ENCODE measurements at regions not wholly inside any gene's neighbourhood (a gene's known extent, or its start where the extent isn't known, plus 50 kb on each side); places are given as distances from the start of the nearest gene placed in this dataset.

DNA sequence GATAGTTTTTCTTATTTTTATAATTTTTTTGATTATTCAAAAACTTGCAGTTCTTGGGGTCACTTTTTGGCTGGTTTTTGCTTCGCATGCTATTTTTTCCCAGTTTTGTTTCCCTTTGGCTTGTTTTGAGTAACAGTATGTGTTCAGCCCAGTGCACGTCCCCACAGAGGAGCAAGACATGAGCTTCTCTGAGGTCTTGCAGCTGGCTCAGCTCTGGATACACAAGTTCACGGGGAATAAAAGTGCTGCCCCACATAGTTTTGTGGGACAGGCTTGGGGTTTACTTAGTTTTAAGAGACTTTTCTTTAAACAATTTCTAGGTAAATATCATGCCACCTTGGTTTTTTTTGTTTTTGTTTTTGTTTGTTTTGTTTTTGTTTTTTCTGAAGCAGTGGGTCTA is 297.8 kb upstream of the IRX1 start:
- Mint-ChIP-seq H3K27ac (no peak overlapping the region), H3K9me3 (peaks cover 43% of the 10 kb centered on the region), H3K27me3 (ENCODE audit: insufficient read depth) (no peaks in the 10 kb centered on the region), H3K4me1 (ENCODE audit: low read depth) (no peaks in the 10 kb centered on the region), H3K4me3 (no peak overlapping the region), H3K36me3 (ENCODE audit: low read depth) (no peaks in the 10 kb centered on the region)
- DNase-seq: no peak
- TF ChIP-seq, protein P1, sequence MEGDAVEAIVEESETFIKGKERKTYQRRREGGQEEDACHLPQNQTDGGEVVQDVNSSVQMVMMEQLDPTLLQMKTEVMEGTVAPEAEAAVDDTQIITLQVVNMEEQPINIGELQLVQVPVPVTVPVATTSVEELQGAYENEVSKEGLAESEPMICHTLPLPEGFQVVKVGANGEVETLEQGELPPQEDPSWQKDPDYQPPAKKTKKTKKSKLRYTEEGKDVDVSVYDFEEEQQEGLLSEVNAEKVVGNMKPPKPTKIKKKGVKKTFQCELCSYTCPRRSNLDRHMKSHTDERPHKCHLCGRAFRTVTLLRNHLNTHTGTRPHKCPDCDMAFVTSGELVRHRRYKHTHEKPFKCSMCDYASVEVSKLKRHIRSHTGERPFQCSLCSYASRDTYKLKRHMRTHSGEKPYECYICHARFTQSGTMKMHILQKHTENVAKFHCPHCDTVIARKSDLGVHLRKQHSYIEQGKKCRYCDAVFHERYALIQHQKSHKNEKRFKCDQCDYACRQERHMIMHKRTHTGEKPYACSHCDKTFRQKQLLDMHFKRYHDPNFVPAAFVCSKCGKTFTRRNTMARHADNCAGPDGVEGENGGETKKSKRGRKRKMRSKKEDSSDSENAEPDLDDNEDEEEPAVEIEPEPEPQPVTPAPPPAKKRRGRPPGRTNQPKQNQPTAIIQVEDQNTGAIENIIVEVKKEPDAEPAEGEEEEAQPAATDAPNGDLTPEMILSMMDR (IDR thresholded peaks at IDR 0.05): no peak

DNA sequence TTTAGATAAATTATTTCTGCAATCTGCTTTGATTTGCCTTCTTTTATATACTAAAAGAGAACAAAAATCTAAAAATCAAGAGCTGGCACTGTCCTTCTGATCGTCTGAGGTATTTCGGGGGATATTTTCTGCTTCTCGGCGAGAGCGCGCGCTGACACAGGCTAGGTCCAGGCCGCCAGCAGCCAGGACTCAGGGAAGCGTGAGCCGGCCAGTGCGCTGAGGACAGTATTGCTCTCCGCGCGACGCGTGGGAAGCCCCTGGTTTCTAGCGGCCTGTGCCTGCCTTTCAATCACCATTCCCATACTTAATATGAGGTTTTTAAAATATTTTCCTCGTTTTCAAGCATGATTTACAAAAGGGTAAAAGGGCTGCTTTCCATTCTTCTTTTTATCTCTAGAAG is 307.3 kb upstream of the IRX1 start:
- Mint-ChIP-seq H3K27ac (no peak overlapping the region), H3K36me3 (ENCODE audit: low read depth) (no peaks in the 10 kb centered on the region), H3K9me3 (peaks cover 58% of the 10 kb centered on the region), H3K27me3 (ENCODE audit: insufficient read depth) (no peaks in the 10 kb centered on the region), H3K4me1 (ENCODE audit: low read depth) (no peaks in the 10 kb centered on the region), H3K4me3 (no peak overlapping the region)
- no peak for DNase-seq
- TF ChIP-seq, protein P1 (IDR thresholded peaks at IDR 0.05): no peak

DNA sequence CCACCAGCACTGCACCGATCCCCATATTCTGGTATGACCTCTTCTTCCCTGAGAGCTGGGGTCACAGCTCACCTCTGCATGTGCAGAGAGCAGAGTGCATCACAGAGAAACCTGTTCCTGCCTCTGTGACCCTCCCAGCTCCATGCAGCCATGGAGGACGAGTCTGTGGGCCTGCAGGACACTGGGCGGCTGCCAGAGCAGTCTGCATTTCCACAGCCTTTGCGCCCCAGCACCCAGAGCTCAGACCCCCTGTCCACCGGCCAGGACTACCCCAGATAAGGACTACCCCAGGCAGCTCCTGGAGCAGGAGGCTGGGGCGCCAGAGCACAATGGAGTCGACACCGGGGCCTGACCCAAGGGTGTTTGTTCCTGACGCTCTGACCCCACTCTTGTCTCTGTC is 308.1 kb upstream of the IRX1 start:
- H3K9me3 Mint-ChIP-seq: peaks cover 61% of the 10 kb centered on the region

DNA sequence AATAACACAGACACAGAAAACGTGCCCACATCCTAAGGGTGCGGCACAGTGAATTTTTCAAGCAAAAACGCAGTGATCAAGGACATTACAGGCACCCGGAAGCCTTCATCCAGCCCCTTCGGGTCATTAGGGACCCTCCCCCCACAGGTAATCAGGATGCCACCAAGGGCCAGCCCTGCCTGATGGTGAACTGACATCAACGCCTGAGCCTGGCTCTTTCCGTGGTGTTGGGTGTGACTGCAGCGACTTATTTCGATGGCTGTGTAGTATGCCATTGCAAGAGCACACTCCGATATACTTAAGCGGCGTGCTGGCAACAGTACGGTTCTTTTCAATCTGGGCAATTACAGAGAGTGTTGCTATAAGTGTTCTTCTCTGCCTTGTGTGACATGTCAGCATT is 310.0 kb upstream of the IRX1 start:
- H3K4me1 Mint-ChIP-seq (ENCODE audit: low read depth): no peaks in the 10 kb centered on the region
- no peaks in the 10 kb centered on the region; the same call in 1 of the 2 replicates for H3K36me3 Mint-ChIP-seq (ENCODE audit: low read depth)
- H3K9me3 Mint-ChIP-seq: peaks cover 71% of the 10 kb centered on the region
- no peaks in the 10 kb centered on the region for H3K27me3 Mint-ChIP-seq (ENCODE audit: insufficient read depth)
- H3K4me3 Mint-ChIP-seq: no peak overlapping the region
- TF ChIP-seq, protein P1 (IDR thresholded peaks at IDR 0.05): no peak
- no peak for DNase-seq
- no peak overlapping the region for H3K27ac Mint-ChIP-seq

More for the DNA sequence above, 308.1 kb upstream of the IRX1 start:
- Mint-ChIP-seq H3K27ac (no peak overlapping the region), H3K4me1 (ENCODE audit: low read depth) (no peaks in the 10 kb centered on the region), H3K36me3 (ENCODE audit: low read depth) (no peaks in the 10 kb centered on the region), H3K27me3 (ENCODE audit: insufficient read depth) (no peaks in the 10 kb centered on the region), H3K4me3 (no peak overlapping the region)
- TF ChIP-seq, protein P1 (IDR thresholded peaks at IDR 0.05): no peak
- DNase-seq: no peak

DNA sequence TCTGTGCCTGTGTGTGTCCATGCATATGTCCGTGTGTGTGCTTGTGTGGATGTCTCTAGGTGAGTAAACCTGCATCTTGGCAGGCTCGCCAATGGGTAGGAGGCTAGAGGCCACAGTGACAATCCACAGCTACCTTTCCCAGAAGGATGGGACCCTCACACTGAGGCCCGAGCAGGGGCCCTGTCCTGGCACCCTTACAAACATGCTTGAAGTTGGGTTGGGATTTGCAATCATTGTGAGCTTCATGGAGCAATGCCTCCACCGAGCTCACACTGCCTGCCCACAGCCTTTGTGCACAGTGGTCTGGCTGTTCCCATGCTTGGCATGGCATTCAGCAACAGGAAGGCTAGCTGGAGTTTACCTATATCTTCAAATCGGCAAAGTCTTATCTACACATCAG is 311.1 kb upstream of the IRX1 start:
- Mint-ChIP-seq H3K9me3 (peaks cover 74% of the 10 kb centered on the region), H3K4me3 (no peak overlapping the region), H3K36me3 (ENCODE audit: low read depth) (no peaks in the 10 kb centered on the region; the same call in 1 of the 2 replicates), H3K27me3 (ENCODE audit: insufficient read depth) (no peaks in the 10 kb centered on the region), H3K27ac (no peak overlapping the region), H3K4me1 (ENCODE audit: low read depth) (no peaks in the 10 kb centered on the region)
- TF ChIP-seq, protein P1 (IDR thresholded peaks at IDR 0.05): no peak
- no peak for DNase-seq

DNA sequence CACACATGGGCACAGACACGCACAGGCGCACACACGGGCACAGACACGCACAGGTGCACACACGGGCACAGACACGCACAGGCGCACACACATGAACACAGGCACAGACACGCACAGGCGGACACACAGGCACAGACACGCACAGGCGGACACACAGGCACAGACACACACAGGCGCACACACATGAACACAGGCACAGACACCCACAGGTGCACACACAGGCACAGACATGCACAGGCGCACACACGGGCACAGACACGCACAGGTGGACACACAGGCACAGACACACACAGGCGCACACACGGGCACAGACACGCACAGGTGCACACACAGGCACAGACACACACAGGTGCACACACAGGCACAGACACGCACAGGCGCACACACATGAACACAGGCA is 312.8 kb upstream of the IRX1 start:
- TF ChIP-seq, protein P1 (IDR thresholded peaks at IDR 0.05): no peak
- no peaks in the 10 kb centered on the region for H3K27me3 Mint-ChIP-seq (ENCODE audit: insufficient read depth)
- H3K36me3 Mint-ChIP-seq (ENCODE audit: low read depth): no peaks in the 10 kb centered on the region; the same call in 1 of the 2 replicates
- no peak overlapping the region for H3K27ac Mint-ChIP-seq
- no peak overlapping the region for H3K4me3 Mint-ChIP-seq
- H3K4me1 Mint-ChIP-seq (ENCODE audit: low read depth): no peaks in the 10 kb centered on the region
- peaks cover 65% of the 10 kb centered on the region for H3K9me3 Mint-ChIP-seq
- DNase-seq: no peak

Measured in HFFc6 (cell line).